ENCODE measurements at regions not wholly inside any gene's neighbourhood (a gene's known extent, or its start where the extent isn't known, plus 50 kb on each side); places are given as distances from the start of the nearest gene placed in this dataset.

DNA sequence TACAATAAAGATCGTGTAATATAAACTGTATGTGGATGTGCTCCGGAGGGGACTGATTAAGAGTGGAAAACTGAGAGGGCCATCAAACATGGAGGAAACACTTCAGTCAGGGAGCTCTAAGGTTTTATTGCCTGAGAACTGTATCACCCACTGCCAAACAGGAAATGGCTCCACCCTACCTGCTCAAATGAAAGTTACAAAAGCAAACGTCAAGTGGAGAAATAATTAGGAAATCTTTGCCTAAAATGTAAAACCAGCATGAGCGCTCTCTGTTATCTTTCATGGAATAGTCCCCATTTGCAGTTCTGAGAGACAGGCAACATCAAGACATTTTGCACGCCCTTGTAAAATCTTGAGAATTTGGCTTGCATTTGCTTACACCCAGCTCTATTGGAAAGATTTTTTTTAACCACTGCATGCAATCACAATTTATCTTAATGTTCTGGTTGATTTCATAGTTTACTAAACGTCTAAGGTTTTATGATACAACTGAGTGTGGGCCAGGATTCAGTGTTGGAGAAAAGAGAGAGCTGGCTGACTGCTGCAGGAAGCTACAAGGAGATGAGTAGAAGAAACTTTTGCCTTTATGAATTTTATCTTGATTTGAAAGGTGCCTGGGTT lies 344.0 kb upstream of the PRICKLE1 start:
- no peaks in the 10 kb centered on the region for H3K9me3 ChIP-seq (ENCODE audit: control insufficient read depth, low read length)
- DNase-seq (no peak), ATAC-seq (no peak)
- WGBS: 61% methylated on average over 6 of the region's 6 CpGs
- H3K27me3 ChIP-seq (ENCODE audit: control insufficient read depth, insufficient read depth): no peaks in the 10 kb centered on the region
- H3K4me3 ChIP-seq (ENCODE audit: low read length): no peak overlapping the region
- no peaks in the 10 kb centered on the region for H3K4me1 ChIP-seq (ENCODE audit: control insufficient read depth, insufficient read depth, low read length)
- intact Hi-C loops (cut with DNase I): no loop called here
- no peak overlapping the region for H3K27ac ChIP-seq (ENCODE audit: low read length)

- WGBS: 75% methylated on average over 5 of the region's 5 CpGs
- intact Hi-C loops (cut with DNase I): no loop called here
- Histone ChIP-seq H3K9me3 (ENCODE audit: control insufficient read depth, low read length) (no peaks in the 10 kb centered on the region), H3K27ac (ENCODE audit: low read length) (no peak overlapping the region), H3K27me3 (ENCODE audit: control insufficient read depth, insufficient read depth) (no peaks in the 10 kb centered on the region), H3K4me1 (ENCODE audit: control insufficient read depth, insufficient read depth, low read length) (no peaks in the 10 kb centered on the region), H3K4me3 (ENCODE audit: low read length) (no peak overlapping the region)
- DNase-seq (no peak), ATAC-seq (no peak)
These were observed 343.4 kb upstream of the PRICKLE1 start for GRCh38 chr12:42932936-42933335.

- no peaks in the 10 kb centered on the region for H3K27me3 ChIP-seq (ENCODE audit: control insufficient read depth, insufficient read depth)
- ATAC-seq: no peak
- no peaks in the 10 kb centered on the region for H3K9me3 ChIP-seq (ENCODE audit: control insufficient read depth, low read length)
- H3K4me3 ChIP-seq (ENCODE audit: low read length): no peak overlapping the region
- H3K4me1 ChIP-seq (ENCODE audit: control insufficient read depth, insufficient read depth, low read length): no peaks in the 10 kb centered on the region
- DNase-seq: no peak
- intact Hi-C loops (cut with DNase I): no loop called here
- H3K27ac ChIP-seq (ENCODE audit: low read length): no peak overlapping the region
These were observed 336.7 kb upstream of the PRICKLE1 start for GRCh38 chr12:42926232-42926631.

DNA sequence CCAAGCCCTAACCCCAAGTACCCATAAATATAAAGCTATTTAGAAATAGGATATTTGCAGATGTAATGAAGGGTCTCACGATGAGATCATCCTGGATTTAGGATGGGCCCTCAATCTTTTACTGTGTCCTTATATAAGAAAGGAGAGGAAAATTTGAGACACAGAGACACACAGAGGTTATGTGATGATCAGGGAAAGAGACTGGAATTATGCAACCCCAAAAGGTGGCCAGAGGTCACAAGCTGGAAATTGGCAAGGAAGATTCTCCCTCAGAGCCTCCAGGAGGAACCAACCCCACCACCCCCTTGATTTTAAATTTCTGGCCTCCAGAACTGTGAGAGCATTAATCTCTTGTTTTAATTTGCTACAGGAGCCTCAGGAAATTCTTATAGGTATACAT lies 334.9 kb upstream of the PRICKLE1 start:
- no peaks in the 10 kb centered on the region for H3K4me1 ChIP-seq (ENCODE audit: control insufficient read depth, insufficient read depth, low read length)
- DNase-seq: no peak
- 94% methylated on average over 1 of the region's 1 CpG for WGBS
- no peaks in the 10 kb centered on the region for H3K9me3 ChIP-seq (ENCODE audit: control insufficient read depth, low read length)
- no peaks in the 10 kb centered on the region for H3K27me3 ChIP-seq (ENCODE audit: control insufficient read depth, insufficient read depth)
- H3K4me3 ChIP-seq (ENCODE audit: low read length): no peak overlapping the region
- no peak overlapping the region for H3K27ac ChIP-seq (ENCODE audit: low read length)
- intact Hi-C loops (cut with DNase I): no loop called here
- no peak for ATAC-seq

- intact Hi-C loops (cut with DNase I): no loop called here
- Histone ChIP-seq H3K4me3 (ENCODE audit: low read length) (no peak overlapping the region), H3K27me3 (ENCODE audit: control insufficient read depth, insufficient read depth) (no peaks in the 10 kb centered on the region), H3K27ac (ENCODE audit: low read length) (no peak overlapping the region), H3K4me1 (ENCODE audit: control insufficient read depth, insufficient read depth, low read length) (no peaks in the 10 kb centered on the region), H3K9me3 (ENCODE audit: control insufficient read depth, low read length) (no peaks in the 10 kb centered on the region)
- ATAC-seq: peak; percentile 64 to 79
- no peak for DNase-seq
These were observed 334.0 kb upstream of the PRICKLE1 start for GRCh38 chr12:42923583-42923982.

DNA sequence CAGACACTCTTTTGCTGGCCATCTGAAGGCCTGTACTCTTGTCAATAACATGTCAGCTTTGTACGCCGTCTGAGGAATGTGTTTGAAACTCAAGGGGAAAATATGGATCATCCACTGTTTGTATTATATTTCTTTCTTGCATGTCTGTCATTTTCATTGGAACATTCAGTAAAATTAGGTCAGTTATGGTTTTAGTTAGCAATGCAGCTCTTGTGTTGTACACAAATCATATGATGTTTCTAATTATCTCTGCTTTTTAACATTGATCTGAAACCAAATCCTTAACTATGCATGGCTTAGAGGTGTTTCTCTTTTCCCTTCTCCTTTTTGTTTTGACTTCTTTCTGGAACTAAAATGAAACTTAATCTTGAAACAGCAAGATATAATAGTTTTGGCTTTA lies 333.6 kb upstream of the PRICKLE1 start:
- H3K27ac ChIP-seq (ENCODE audit: low read length): no peak overlapping the region
- intact Hi-C loops (cut with DNase I): no loop called here

GRCh38 chr12:42922505-42922850 lies 332.9 kb upstream of the PRICKLE1 start:
- no peak overlapping the region for H3K4me3 ChIP-seq (ENCODE audit: low read length)
- no peaks in the 10 kb centered on the region for H3K27me3 ChIP-seq (ENCODE audit: control insufficient read depth, insufficient read depth)
- intact Hi-C loops (cut with DNase I): no loop called here
- no peaks in the 10 kb centered on the region for H3K9me3 ChIP-seq (ENCODE audit: control insufficient read depth, low read length)
- no peaks in the 10 kb centered on the region for H3K4me1 ChIP-seq (ENCODE audit: control insufficient read depth, insufficient read depth, low read length)
- ATAC-seq (no peak), DNase-seq (no peak)
- no peak overlapping the region for H3K27ac ChIP-seq (ENCODE audit: low read length)
- 55% methylated on average over 3 of the region's 3 CpGs for WGBS

More for the DNA sequence above, 333.6 kb upstream of the PRICKLE1 start:
- Histone ChIP-seq H3K4me3 (ENCODE audit: low read length) (no peak overlapping the region), H3K27me3 (ENCODE audit: control insufficient read depth, insufficient read depth) (no peaks in the 10 kb centered on the region), H3K9me3 (ENCODE audit: control insufficient read depth, low read length) (no peaks in the 10 kb centered on the region), H3K4me1 (ENCODE audit: control insufficient read depth, insufficient read depth, low read length) (no peaks in the 10 kb centered on the region)
- ATAC-seq: no peak
- WGBS: 59% methylated on average over 2 of the region's 2 CpGs
- no peak for DNase-seq

DNA sequence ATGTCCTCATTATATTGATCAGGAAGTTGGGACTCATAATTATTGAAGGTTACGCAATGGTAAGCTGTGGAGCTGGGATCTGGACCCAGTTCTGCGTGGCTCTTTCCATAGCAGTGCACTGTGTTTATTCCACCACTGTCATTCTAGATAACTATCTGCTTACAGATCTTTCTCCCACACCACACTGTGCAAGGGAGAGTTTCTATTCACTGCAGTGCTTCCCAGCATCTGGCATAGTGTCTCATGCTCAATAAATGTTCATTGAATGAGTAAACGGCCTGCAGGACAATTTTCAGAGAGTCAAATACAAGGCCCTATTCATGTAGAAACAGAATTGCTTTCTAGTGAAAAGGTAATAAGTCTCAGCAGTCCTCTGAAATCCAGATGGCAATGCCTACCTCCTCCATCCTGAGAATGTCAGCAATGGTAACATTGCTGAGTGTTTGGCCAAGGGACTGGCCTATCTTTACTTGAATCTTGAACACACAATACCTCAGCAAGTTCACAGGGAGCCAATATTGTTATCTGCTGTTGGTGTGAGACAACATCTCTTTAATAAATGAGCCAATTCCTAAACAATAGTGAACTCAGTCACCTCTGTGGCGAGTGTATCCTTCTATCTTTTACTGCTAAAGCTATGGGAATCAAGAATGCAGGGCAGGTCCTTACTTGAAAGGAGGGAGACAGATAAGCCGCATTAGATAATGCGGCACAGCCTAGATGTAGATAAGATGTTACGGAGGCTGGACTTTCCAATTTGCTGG lies 332.4 kb upstream of the PRICKLE1 start:
- H3K4me3 ChIP-seq (ENCODE audit: low read length): no peak overlapping the region
- no peaks in the 10 kb centered on the region for H3K9me3 ChIP-seq (ENCODE audit: control insufficient read depth, low read length)
- no peak overlapping the region for H3K27ac ChIP-seq (ENCODE audit: low read length)
- DNase-seq: no peak
- no peak for ATAC-seq
- intact Hi-C loops (cut with DNase I): no loop called here
- H3K27me3 ChIP-seq (ENCODE audit: control insufficient read depth, insufficient read depth): no peaks in the 10 kb centered on the region
- 65% methylated on average over 7 of the region's 7 CpGs for WGBS
- H3K4me1 ChIP-seq (ENCODE audit: control insufficient read depth, insufficient read depth, low read length): no peaks in the 10 kb centered on the region

GRCh38 chr12:42919691-42920090 lies 330.1 kb upstream of the PRICKLE1 start:
- ATAC-seq (no peak), DNase-seq (no peak)
- Histone ChIP-seq H3K4me3 (ENCODE audit: low read length) (no peak overlapping the region), H3K27ac (ENCODE audit: low read length) (no peak overlapping the region), H3K27me3 (ENCODE audit: control insufficient read depth, insufficient read depth) (no peaks in the 10 kb centered on the region), H3K9me3 (ENCODE audit: control insufficient read depth, low read length) (no peaks in the 10 kb centered on the region), H3K4me1 (ENCODE audit: control insufficient read depth, insufficient read depth, low read length) (no peaks in the 10 kb centered on the region)
- intact Hi-C loops (cut with DNase I): no loop called here
- 65% methylated on average over 1 of the region's 1 CpG for WGBS

DNA sequence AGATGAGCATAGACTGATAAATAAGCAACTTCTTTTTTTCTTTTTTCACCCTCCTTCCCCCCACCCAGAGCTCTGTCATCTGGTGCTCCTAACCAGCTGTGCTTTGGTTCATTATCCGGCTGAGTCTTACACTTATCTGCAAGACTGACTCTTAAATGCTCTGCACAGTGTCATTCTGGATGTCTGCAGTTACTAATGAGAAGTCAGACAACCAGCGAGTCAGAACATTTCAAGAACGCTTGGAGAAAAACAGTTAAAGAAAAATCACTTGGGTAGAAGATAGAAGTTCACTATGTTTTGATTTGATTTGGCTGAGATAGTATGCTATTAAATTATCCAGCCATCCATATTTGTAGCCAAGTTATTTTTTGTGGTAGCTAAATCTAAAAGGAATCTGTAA lies 328.9 kb upstream of the PRICKLE1 start:
- Histone ChIP-seq H3K9me3 (ENCODE audit: control insufficient read depth, low read length) (no peaks in the 10 kb centered on the region), H3K4me3 (ENCODE audit: low read length) (no peak overlapping the region), H3K4me1 (ENCODE audit: control insufficient read depth, insufficient read depth, low read length) (no peaks in the 10 kb centered on the region), H3K27me3 (ENCODE audit: control insufficient read depth, insufficient read depth) (no peaks in the 10 kb centered on the region), H3K27ac (ENCODE audit: low read length) (no peak overlapping the region)
- DNase-seq (no peak), ATAC-seq (peak in 1 of 2 donors; percentile 45)
- intact Hi-C loops (cut with DNase I): no loop called here
- 43% methylated on average over 3 of the region's 3 CpGs for WGBS

GRCh38 chr12:42916143-42916542 lies 326.6 kb upstream of the PRICKLE1 start:
- intact Hi-C loops (cut with DNase I): no loop called here
- Histone ChIP-seq H3K9me3 (ENCODE audit: control insufficient read depth, low read length) (no peaks in the 10 kb centered on the region), H3K4me3 (ENCODE audit: low read length) (no peak overlapping the region), H3K27me3 (ENCODE audit: control insufficient read depth, insufficient read depth) (no peaks in the 10 kb centered on the region), H3K4me1 (ENCODE audit: control insufficient read depth, insufficient read depth, low read length) (no peaks in the 10 kb centered on the region), H3K27ac (ENCODE audit: low read length) (no peak overlapping the region)
- WGBS: 73% methylated on average over 3 of the region's 3 CpGs
- ATAC-seq (no peak), DNase-seq (no peak)

GRCh38 chr12:42915426-42915825 lies 325.9 kb upstream of the PRICKLE1 start:
- Histone ChIP-seq H3K4me1 (ENCODE audit: control insufficient read depth, insufficient read depth, low read length) (no peaks in the 10 kb centered on the region), H3K9me3 (ENCODE audit: control insufficient read depth, low read length) (no peaks in the 10 kb centered on the region), H3K27me3 (ENCODE audit: control insufficient read depth, insufficient read depth) (no peaks in the 10 kb centered on the region), H3K27ac (ENCODE audit: low read length) (no peak overlapping the region), H3K4me3 (ENCODE audit: low read length) (no peak overlapping the region)
- no peak for ATAC-seq
- WGBS: 80% methylated on average over 4 of the region's 4 CpGs
- intact Hi-C loops (cut with DNase I): no loop called here
- no peak for DNase-seq
